Esophagus muscularis mucosa (tissue), 4 donors: ENCODE measurements at regions not wholly inside any gene's neighbourhood (a gene's known extent, or its start where the extent isn't known, plus 50 kb on each side); places are given as distances from the start of the nearest gene placed in this dataset.

Experiments
- EP300 ChIP-seq: sonication (generic); formaldehyde crosslinking; IDR thresholded peaks from one replicate; pipeline ENCODE4 v1.6.1; 2017; ENCODE audit warnings: antibody characterized with exemption
- POLR2A ChIP-seq: fragments of 450-650 bp; IDR thresholded peaks from one replicate; pipeline ENCODE4 v1.6.1; 2017; ENCODE audit warnings: antibody characterized with exemption, moderate library complexity, mild to moderate bottlenecking, low read depth
- POLR2AphosphoS5 ChIP-seq, 2 donors: sonication (generic); formaldehyde crosslinking; IDR thresholded peaks; one replicate each; pipeline ENCODE4 v1.6.1; 2017; ENCODE audit warnings: antibody characterized with exemption in 2 of 2
- TF ChIP-seq, protein P1 (sequence below), 3 experiments: fragments of 200-600 bp in 2 of 3; fragments of 450-650 bp in 1 of 3; sonication (generic) in 2 of 3; IDR thresholded peaks; one replicate each; pipeline ENCODE4 v1.5.1; 2017 to 2019; ENCODE audit warnings: antibody characterized with exemption in 3 of 3, mild to moderate bottlenecking in 2 of 3, moderate library complexity in 1 of 3

DNA sequence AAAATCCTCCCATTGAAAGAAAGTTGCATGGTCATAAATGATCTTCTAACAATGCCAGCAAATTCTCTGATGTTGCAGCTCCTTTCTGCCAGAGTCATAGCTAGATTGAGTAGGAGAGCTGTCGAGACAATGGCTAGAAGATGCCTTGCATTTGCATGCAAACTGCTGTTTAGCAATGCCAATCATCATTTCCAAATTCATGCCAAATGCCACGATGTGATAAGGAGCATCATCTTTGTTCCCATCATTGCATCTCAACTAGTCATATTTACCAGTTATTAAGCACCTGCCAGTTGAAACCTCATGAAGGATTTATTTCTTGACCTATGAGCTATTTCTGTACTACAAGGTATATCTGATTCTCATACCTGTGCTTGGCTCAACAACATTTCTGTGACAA is 246.4 kb upstream of the PIK3R1 start:
- TF ChIP-seq, protein P1, sequence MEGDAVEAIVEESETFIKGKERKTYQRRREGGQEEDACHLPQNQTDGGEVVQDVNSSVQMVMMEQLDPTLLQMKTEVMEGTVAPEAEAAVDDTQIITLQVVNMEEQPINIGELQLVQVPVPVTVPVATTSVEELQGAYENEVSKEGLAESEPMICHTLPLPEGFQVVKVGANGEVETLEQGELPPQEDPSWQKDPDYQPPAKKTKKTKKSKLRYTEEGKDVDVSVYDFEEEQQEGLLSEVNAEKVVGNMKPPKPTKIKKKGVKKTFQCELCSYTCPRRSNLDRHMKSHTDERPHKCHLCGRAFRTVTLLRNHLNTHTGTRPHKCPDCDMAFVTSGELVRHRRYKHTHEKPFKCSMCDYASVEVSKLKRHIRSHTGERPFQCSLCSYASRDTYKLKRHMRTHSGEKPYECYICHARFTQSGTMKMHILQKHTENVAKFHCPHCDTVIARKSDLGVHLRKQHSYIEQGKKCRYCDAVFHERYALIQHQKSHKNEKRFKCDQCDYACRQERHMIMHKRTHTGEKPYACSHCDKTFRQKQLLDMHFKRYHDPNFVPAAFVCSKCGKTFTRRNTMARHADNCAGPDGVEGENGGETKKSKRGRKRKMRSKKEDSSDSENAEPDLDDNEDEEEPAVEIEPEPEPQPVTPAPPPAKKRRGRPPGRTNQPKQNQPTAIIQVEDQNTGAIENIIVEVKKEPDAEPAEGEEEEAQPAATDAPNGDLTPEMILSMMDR (IDR thresholded peaks at IDR 0.05), result no peak
- TF ChIP-seq POLR2AphosphoS5 (IDR thresholded peaks at IDR 0.05) (no peak), POLR2A (no peak), EP300 (no peak)
